SK-N-SH treated with all-trans-retinoic acid at 6 μM for 48 hours (cell line): ENCODE measurements at regions not wholly inside any gene's neighbourhood (a gene's known extent, or its start where the extent isn't known, plus 50 kb on each side); places are given as distances from the start of the nearest gene placed in this dataset.

Experiments
- ATAC-seq: fragments of 200-7000 bp; cut with Tn5 transposase; 3 replicates; pipeline ENCODE4 v1.9.1; 2020; ENCODE audit warnings: mild to moderate bottlenecking, moderate library complexity
- ARNTL ChIP-seq: fragments of 450-650 bp; formaldehyde crosslinking; IDR thresholded peaks from 2 replicates; pipeline ENCODE4 v1.5.0; 2020; ENCODE audit warnings: low read depth, mild to moderate bottlenecking, moderate library complexity, borderline replicate concordance
- BACH2 ChIP-seq: fragments of 250-450 bp; sonication (Bioruptor Pico); IDR thresholded peaks from 2 replicates; pipeline ENCODE4 v1.9.0; 2021; ENCODE audit warnings: mild to moderate bottlenecking, borderline replicate concordance
- CREB5 ChIP-seq: fragments of 250-450 bp; sonication (Bioruptor Pico); IDR thresholded peaks from 2 replicates; pipeline ENCODE4 v1.5.1; 2020; ENCODE audit warnings: low read depth, mild to moderate bottlenecking, moderate library complexity
- CSDC2 ChIP-seq: fragments of 250-450 bp; sonication (Bioruptor Pico); IDR thresholded peaks from 2 replicates; pipeline ENCODE4 v1.5.0; 2020; ENCODE audit warnings: mild to moderate bottlenecking, moderate library complexity
- ESRRG ChIP-seq: fragments of 250-450 bp; sonication (Bioruptor Pico); IDR thresholded peaks from 2 replicates; pipeline ENCODE4 v1.6.1; 2021; ENCODE audit warnings: mild to moderate bottlenecking
- GLIS3 ChIP-seq: fragments of 250-450 bp; sonication (Bioruptor Pico); IDR thresholded peaks from 2 replicates; pipeline ENCODE4 v1.5.0; 2020; ENCODE audit warnings: mild to moderate bottlenecking, moderate library complexity
- ISL1 ChIP-seq: fragments of 250-450 bp; sonication (Bioruptor Pico); IDR thresholded peaks from 2 replicates; pipeline ENCODE4 v2.1.2; 2022; ENCODE audit warnings: mild to moderate bottlenecking, moderate library complexity
- OSR1 ChIP-seq: fragments of 250-450 bp; sonication (Bioruptor Pico); IDR thresholded peaks from 2 replicates; pipeline ENCODE4 v1.8.0; 2022; ENCODE audit warnings: moderate library complexity, mild to moderate bottlenecking, inconsistent platforms
- PATZ1 ChIP-seq: fragments of 250-450 bp; sonication (Bioruptor Pico); IDR thresholded peaks from 2 replicates; pipeline ENCODE4 v1.8.0; 2020; ENCODE audit warnings: mild to moderate bottlenecking, moderate library complexity, borderline replicate concordance
- POU6F1 ChIP-seq: fragments of 250-450 bp; sonication (Bioruptor Pico); IDR thresholded peaks from 2 replicates; pipeline ENCODE4 v1.8.0; 2021; ENCODE audit warnings: low read depth, mild to moderate bottlenecking, moderate library complexity, borderline replicate concordance
- PPARA ChIP-seq: fragments of 250-450 bp; sonication (Bioruptor Pico); IDR thresholded peaks from 2 replicates; pipeline ENCODE4 v1.5.0; 2020; ENCODE audit warnings: mild to moderate bottlenecking, borderline replicate concordance
- RARB ChIP-seq: fragments of 250-450 bp; sonication (Bioruptor Pico); IDR thresholded peaks from 2 replicates; pipeline ENCODE4 v1.8.0; 2021; ENCODE audit warnings: mild to moderate bottlenecking, moderate library complexity
- SNAI2 ChIP-seq: fragments of 250-450 bp; sonication (Bioruptor Pico); IDR thresholded peaks from 2 replicates; pipeline ENCODE4 v1.5.0; 2020; ENCODE audit warnings: mild to moderate bottlenecking, moderate library complexity
- TCF4 ChIP-seq: fragments of 250-450 bp; sonication (Bioruptor Pico); IDR thresholded peaks from 2 replicates; pipeline ENCODE4 v1.8.0; 2021; ENCODE audit warnings: mild to moderate bottlenecking, moderate library complexity, borderline replicate concordance
- TOX ChIP-seq: fragments of 250-450 bp; sonication (Bioruptor Pico); IDR thresholded peaks from 2 replicates; pipeline ENCODE4 v1.8.0; 2021; ENCODE audit warnings: mild to moderate bottlenecking, moderate library complexity, borderline replicate concordance
- TSHZ2 ChIP-seq: fragments of 250-450 bp; sonication (Bioruptor Pico); IDR thresholded peaks from 2 replicates; pipeline ENCODE4 v1.5.0; 2020; ENCODE audit warnings: mild to moderate bottlenecking, moderate library complexity
- ZC3H10 ChIP-seq: fragments of 250-450 bp; sonication (Bioruptor Pico); IDR thresholded peaks from 2 replicates; pipeline ENCODE4 v1.5.1; 2021; ENCODE audit warnings: mild to moderate bottlenecking, moderate library complexity
- ZFP3 ChIP-seq: fragments of 250-450 bp; sonication (Bioruptor Pico); IDR thresholded peaks from 2 replicates; pipeline ENCODE4 v1.5.0; 2020; ENCODE audit warnings: mild to moderate bottlenecking, moderate library complexity
- ZFP30 ChIP-seq: fragments of 450-650 bp; formaldehyde crosslinking; IDR thresholded peaks from 2 replicates; pipeline ENCODE4 v1.5.0; 2022; ENCODE audit warnings: mild to moderate bottlenecking, moderate library complexity
- ZNF70 ChIP-seq: fragments of 450-650 bp; formaldehyde crosslinking; IDR thresholded peaks from 2 replicates; pipeline ENCODE4 v1.5.0; 2020; ENCODE audit warnings: mild to moderate bottlenecking, moderate library complexity
- ZNF8 ChIP-seq: fragments of 450-650 bp; formaldehyde crosslinking; IDR thresholded peaks from 2 replicates; pipeline ENCODE4 v1.5.0; 2020; ENCODE audit warnings: mild to moderate bottlenecking, moderate library complexity

- TF ChIP-seq TOX (CRISPR knock-in tag) (no peak), ISL1 (no peak), OSR1 (CRISPR knock-in tag) (no peak), POU6F1 (no peak), CSDC2 (no peak), ARNTL (no peak), CREB5 (CRISPR knock-in tag) (no peak), RARB (CRISPR knock-in tag) (no peak), BACH2 (no peak), ESRRG (no peak), TSHZ2 (CRISPR knock-in tag) (no peak), SNAI2 (CRISPR knock-in tag) (no peak), ZFP3 (CRISPR knock-in tag) (no peak), ZFP30 (CRISPR knock-in tag) (no peak), ZC3H10 (CRISPR knock-in tag) (no peak), PPARA (CRISPR knock-in tag) (no peak), GLIS3 (CRISPR knock-in tag) (no peak), ZNF70 (CRISPR knock-in tag) (no peak), ZNF8 (CRISPR knock-in tag) (no peak)
- TF ChIP-seq, all 23 proteins: peak for 0
- no peak for ATAC-seq
Measured at GRCh38 chr3:147493666-147494065, 84.5 kb downstream of the ZIC1 start.

- ATAC-seq, result no peak
Measured at GRCh38 chr3:147497286-147497685, 88.1 kb downstream of the ZIC1 start.

More at GRCh38 chr3:147497286-147497685, 88.1 kb downstream of the ZIC1 start:
- TF ChIP-seq RARB (CRISPR knock-in tag) (no peak), TSHZ2 (CRISPR knock-in tag) (no peak), PATZ1 (CRISPR knock-in tag) (no peak), OSR1 (CRISPR knock-in tag) (no peak), ISL1 (no peak), ZC3H10 (CRISPR knock-in tag) (no peak), TCF4 (CRISPR knock-in tag) (no peak), PPARA (CRISPR knock-in tag) (no peak), CSDC2 (no peak)
